ENCODE measurements at regions not wholly inside any gene's neighbourhood (a gene's known extent, or its start where the extent isn't known, plus 50 kb on each side); places are given as distances from the start of the nearest gene placed in this dataset.

- TF ChIP-seq SP1 (IDR thresholded peaks at IDR 0.05; ENCODE audit: low read depth, low read length) (no peak), CTCF (IDR thresholded peaks at IDR 0.05; ENCODE audit: control extremely low read depth in 1 of 3, insufficient read depth in 1 of 3, low read depth in 1 of 3, low read length in 3 of 3) (no peak), JUN (IDR thresholded peaks at IDR 0.05; ENCODE audit: low read depth, low read length) (no peak), POLR2A (IDR thresholded peaks at IDR 0.05; ENCODE audit: control extremely low read depth in 1 of 2, low read depth in 2 of 2, low read length in 2 of 2) (no peak), JUND (IDR thresholded peaks at IDR 0.05; ENCODE audit: low read length) (no peak), EZH2 (IDR thresholded peaks at IDR 0.05; ENCODE audit: low read depth, low read length, severe bottlenecking) (no peak), CHD2 (IDR thresholded peaks at IDR 0.05; ENCODE audit: low read length) (no peak), FOSL1 (IDR thresholded peaks at IDR 0.05; ENCODE audit: insufficient read depth, low read depth, low read length) (no peak), YY1 (IDR thresholded peaks at IDR 0.05; ENCODE audit: low read depth, low read length) (peak; percentile 61; the same call in 1 of the 2 replicates), POLR2AphosphoS5 (IDR thresholded peaks at IDR 0.05; ENCODE audit: low read depth, low read length) (no peak), PHF8 (conservative IDR thresholded peaks at IDR 0.05; ENCODE audit: low read depth, low read length) (no peak)
Observed at GRCh38 chr15:88983861-88984429, 70.8 kb upstream of the MFGE8 start.

All from H1 (cell line).